CD14-positive monocyte (primary cell): ENCODE measurements at regions not wholly inside any gene's neighbourhood (a gene's known extent, or its start where the extent isn't known, plus 50 kb on each side); places are given as distances from the start of the nearest gene placed in this dataset.

Source experiments
- DNase-seq, 3 donors: peaks; one replicate each; pipeline ENCODE4 v3.0.0-alpha.2; 2011 to 2022
- H2AFZ ChIP-seq: 2 replicates; pipeline ENCODE4 v1.6.0; 2012; ENCODE audit warnings: mild to moderate bottlenecking, low read depth, low read length, inconsistent platforms; ENCODE audit not compliant: insufficient read depth, poor library complexity, severe bottlenecking
- H3K27ac ChIP-seq, 2 donors: 1 replicate in 1 of 2; 2 replicates in 1 of 2; pipeline ENCODE4 v1.5.1; 2012 to 2013; ENCODE audit warnings: low read length in 2 of 2, control low read depth in 1 of 2, inconsistent platforms in 1 of 2, low read depth in 1 of 2, mild to moderate bottlenecking in 1 of 2
- H3K27me3 ChIP-seq, 2 donors: one replicate each; pipeline versions ENCODE4 v1.6.0 to v1.6.1; 2011 to 2013; ENCODE audit warnings: low read length in 2 of 2; ENCODE audit not compliant: control insufficient read depth in 2 of 2, insufficient read depth in 2 of 2
- H3K36me3 ChIP-seq, 2 donors: replicated peaks in 1 of 2; 1 replicate in 1 of 2; 2 replicates in 1 of 2; pipeline versions ENCODE4 v1.5.1 to v1.6.1; 2012 to 2013; ENCODE audit warnings: low read length in 2 of 2, control low read depth in 1 of 2, inconsistent platforms in 1 of 2, mild to moderate bottlenecking in 1 of 2; ENCODE audit not compliant: insufficient read depth in 2 of 2, control insufficient read depth in 1 of 2
- H3K4me1 ChIP-seq, 2 donors: 1 replicate in 1 of 2; 2 replicates in 1 of 2; pipeline versions ENCODE4 v1.5.1 to v1.6.1; 2012 to 2013; ENCODE audit warnings: low read length in 2 of 2, control low read depth in 1 of 2, inconsistent platforms in 1 of 2, mild to moderate bottlenecking in 1 of 2, moderate library complexity in 1 of 2; ENCODE audit not compliant: insufficient read depth in 2 of 2, control insufficient read depth in 1 of 2
- H3K4me2 ChIP-seq: replicated peaks from 2 replicates; pipeline ENCODE3; 2012; ENCODE audit warnings: low read length, moderate library complexity, mild to moderate bottlenecking; ENCODE audit not compliant: poor library complexity, severe bottlenecking; ENCODE audit errors: extremely low read depth
- H3K4me3 ChIP-seq, 3 experiments: fragments of 200-600 bp in 1 of 3; sonication (generic) in 1 of 3; replicated peaks in 1 of 3; 1 replicate in 2 of 3; 2 replicates in 1 of 3; pipeline ENCODE4 v1.5.1; 2011 to 2013; ENCODE audit warnings: low read length in 3 of 3, mild to moderate bottlenecking in 3 of 3, control low read depth in 2 of 3, low read depth in 2 of 3, inconsistent platforms in 1 of 3, moderate library complexity in 1 of 3
- H3K79me2 ChIP-seq: 2 replicates; pipeline ENCODE4 v1.6.0; 2012; ENCODE audit warnings: mild to moderate bottlenecking, control low read depth, inconsistent platforms, low read length, moderate library complexity; ENCODE audit not compliant: insufficient read depth
- H3K9ac ChIP-seq: 2 replicates; pipeline ENCODE4 v1.6.0; 2017; ENCODE audit warnings: low read length, mild to moderate bottlenecking; ENCODE audit not compliant: insufficient read depth, poor library complexity, severe bottlenecking
- H3K9me3 ChIP-seq, 2 donors: replicated peaks in 1 of 2; 1 replicate in 1 of 2; 2 replicates in 1 of 2; pipeline versions ENCODE4 v1.5.1 to v1.6.1; 2012 to 2013; ENCODE audit warnings: low read length in 2 of 2, control low read depth in 1 of 2; ENCODE audit not compliant: control insufficient read depth in 1 of 2, insufficient read depth in 1 of 2
- H4K20me1 ChIP-seq: 2 replicates; pipeline ENCODE4 v1.6.0; 2012; ENCODE audit warnings: mild to moderate bottlenecking, low read length, control low read depth, moderate library complexity; ENCODE audit not compliant: insufficient read depth
- H3K27ac Mint-ChIP-seq, 7 donors: one replicate each; pipeline ENCODE4 v1.8.0; 2020; ENCODE audit warnings: mild to moderate bottlenecking in 7 of 7, mixed read lengths in 7 of 7, moderate library complexity in 6 of 7, inconsistent platforms in 2 of 7
- H3K27me3 Mint-ChIP-seq, 3 donors: one replicate each; pipeline ENCODE4 v1.8.0; 2021 to 2022; ENCODE audit warnings: low read depth in 3 of 3, mild to moderate bottlenecking in 3 of 3, mixed read lengths in 3 of 3, moderate library complexity in 3 of 3, inconsistent platforms in 1 of 3
- H3K36me3 Mint-ChIP-seq, 2 donors: one replicate each; pipeline ENCODE4 v1.8.0; 2020; ENCODE audit warnings: mixed read lengths in 2 of 2, inconsistent platforms in 1 of 2, mild to moderate bottlenecking in 1 of 2
- H3K4me1 Mint-ChIP-seq: one replicate; pipeline ENCODE4 v1.8.0; 2020; ENCODE audit warnings: mild to moderate bottlenecking, mixed read lengths
- H3K4me3 Mint-ChIP-seq, 2 donors: one replicate each; pipeline ENCODE4 v1.8.0; 2020; ENCODE audit warnings: mild to moderate bottlenecking in 2 of 2, mixed read lengths in 2 of 2, moderate library complexity in 1 of 2
- H3K9me3 Mint-ChIP-seq, 7 donors: one replicate each; pipeline ENCODE4 v1.8.0; 2020 to 2022; ENCODE audit warnings: mixed read lengths in 7 of 7, mild to moderate bottlenecking in 6 of 7, moderate library complexity in 6 of 7, inconsistent platforms in 2 of 7
- CTCF ChIP-seq: fragments of 200-600 bp; IDR thresholded peaks from one replicate; pipeline ENCODE4 v1.8.0; 2022; ENCODE audit warnings: antibody characterized with exemption, mild to moderate bottlenecking
- WGBS: methylation state at CpG from one replicate; pipeline ENCODE4 v1.1.5; 2013; ENCODE audit warnings: missing lambda C conversion rate; ENCODE audit not compliant: insufficient coverage; 5-methylcytosine and 5-hydroxymethylcytosine counted together
- intact Hi-C, 2 donors: fragments of 100-400 bp; cut with micrococcal nuclease; formaldehyde crosslinking; loops; one replicate each; pipeline versions ENCODE4 v1.15.0 to v1.15.1; 2023

GRCh38 chr5:4100739-4101138 is 505.1 kb downstream of the IRX1 start:
- Histone ChIP-seq H3K4me1 (no peaks in the 10 kb centered on the region), H3K9me3 (peaks cover 5 to 6% of the 10 kb centered on the region in 2 donors), H3K36me3 (no peaks in the 10 kb centered on the region), H3K4me3 (no peak overlapping the region), H4K20me1 (no peaks in the 10 kb centered on the region), H3K79me2 (no peaks in the 10 kb centered on the region), H3K27me3 (no peaks in the 10 kb centered on the region), H3K4me2 (no peak overlapping the region), H2AFZ (no peak overlapping the region), H3K27ac (no peak overlapping the region), H3K9ac (no peak overlapping the region)
- Mint-ChIP-seq H3K27ac (no peak overlapping the region), H3K36me3 (no peaks in the 10 kb centered on the region), H3K27me3 (no peaks in the 10 kb centered on the region), H3K4me1 (no peaks in the 10 kb centered on the region), H3K4me3 (no peak overlapping the region), H3K9me3 (peaks cover 0 to 12% (median 4%) of the 10 kb centered on the region in 7 donors)
- intact Hi-C loops, result no loop called here
- WGBS, result 89% methylated on average over 13 of the region's 14 CpGs
- DNase-seq, result no peak
- no peak for TF ChIP-seq CTCF

- H3K9me3 ChIP-seq, result peaks cover 5% of the 10 kb centered on the region in 2 donors
- intact Hi-C loops, result no loop called here
- no peaks in the 10 kb centered on the region for H3K36me3 ChIP-seq
- no peak overlapping the region for H2AFZ ChIP-seq
- Mint-ChIP-seq H3K9me3 (peaks cover 0 to 12% (median 6%) of the 10 kb centered on the region in 7 donors), H3K27me3 (no peaks in the 10 kb centered on the region), H3K4me1 (no peaks in the 10 kb centered on the region), H3K36me3 (no peaks in the 10 kb centered on the region), H3K4me3 (no peak overlapping the region), H3K27ac (no peak overlapping the region)
- no peak overlapping the region for H3K27ac ChIP-seq
- no peak overlapping the region for H3K4me3 ChIP-seq
- H3K4me2 ChIP-seq, result no peak overlapping the region
- no peak for DNase-seq
- 87% methylated on average over 12 of the region's 12 CpGs for WGBS
- H4K20me1 ChIP-seq, result no peaks in the 10 kb centered on the region
- no peak overlapping the region for H3K9ac ChIP-seq
- no peak for TF ChIP-seq CTCF
- no peaks in the 10 kb centered on the region for H3K4me1 ChIP-seq
- no peaks in the 10 kb centered on the region for H3K79me2 ChIP-seq
- no peaks in the 10 kb centered on the region for H3K27me3 ChIP-seq
These were observed 505.6 kb downstream of the IRX1 start for GRCh38 chr5:4101189-4101588.
